ENCODE measurements at regions not wholly inside any gene's neighbourhood (a gene's known extent, or its start where the extent isn't known, plus 50 kb on each side); places are given as distances from the start of the nearest gene placed in this dataset.

DNA sequence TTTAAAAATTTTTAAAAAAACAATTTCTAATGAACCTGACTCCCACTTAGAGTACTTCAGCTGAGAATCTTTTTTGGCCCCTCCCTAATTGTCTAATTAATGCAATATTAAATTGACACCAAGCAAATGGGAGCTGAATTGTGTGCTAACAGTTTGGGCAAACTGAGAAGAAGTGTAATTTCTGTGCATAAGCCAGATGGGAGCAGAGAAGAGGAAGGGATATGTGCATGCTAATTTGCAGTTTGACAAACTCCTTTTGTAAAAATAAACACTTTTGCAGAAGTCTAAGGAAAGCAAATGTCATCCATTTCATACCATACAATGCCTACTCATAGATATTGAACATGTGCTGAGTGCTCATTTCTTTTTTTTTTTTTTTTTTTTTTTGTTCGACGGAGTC, 332.0 kb downstream of the CYRIA start:
- Mint-ChIP-seq H3K9me3 (peaks cover 4% of the 10 kb centered on the region), H3K27ac (no peak overlapping the region), H3K36me3 (ENCODE audit: low read depth) (no peaks in the 10 kb centered on the region), H3K27me3 (no peaks in the 10 kb centered on the region), H3K4me1 (ENCODE audit: low read depth) (no peaks in the 10 kb centered on the region), H3K4me3 (no peak overlapping the region)
- TF ChIP-seq, protein P1, sequence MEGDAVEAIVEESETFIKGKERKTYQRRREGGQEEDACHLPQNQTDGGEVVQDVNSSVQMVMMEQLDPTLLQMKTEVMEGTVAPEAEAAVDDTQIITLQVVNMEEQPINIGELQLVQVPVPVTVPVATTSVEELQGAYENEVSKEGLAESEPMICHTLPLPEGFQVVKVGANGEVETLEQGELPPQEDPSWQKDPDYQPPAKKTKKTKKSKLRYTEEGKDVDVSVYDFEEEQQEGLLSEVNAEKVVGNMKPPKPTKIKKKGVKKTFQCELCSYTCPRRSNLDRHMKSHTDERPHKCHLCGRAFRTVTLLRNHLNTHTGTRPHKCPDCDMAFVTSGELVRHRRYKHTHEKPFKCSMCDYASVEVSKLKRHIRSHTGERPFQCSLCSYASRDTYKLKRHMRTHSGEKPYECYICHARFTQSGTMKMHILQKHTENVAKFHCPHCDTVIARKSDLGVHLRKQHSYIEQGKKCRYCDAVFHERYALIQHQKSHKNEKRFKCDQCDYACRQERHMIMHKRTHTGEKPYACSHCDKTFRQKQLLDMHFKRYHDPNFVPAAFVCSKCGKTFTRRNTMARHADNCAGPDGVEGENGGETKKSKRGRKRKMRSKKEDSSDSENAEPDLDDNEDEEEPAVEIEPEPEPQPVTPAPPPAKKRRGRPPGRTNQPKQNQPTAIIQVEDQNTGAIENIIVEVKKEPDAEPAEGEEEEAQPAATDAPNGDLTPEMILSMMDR (IDR thresholded peaks at IDR 0.05) = no peak
- H3K27me3 ChIP-seq (ENCODE audit: control insufficient read depth in 1 of 2, insufficient read depth in 2 of 2, low read length in 2 of 2) = no peaks in the 10 kb centered on the region
- no peak overlapping the region for H3K27ac ChIP-seq (ENCODE audit: low read depth in 1 of 2, low read length in 2 of 2)
- DNase-seq = no peak
- H3K4me1 ChIP-seq (ENCODE audit: insufficient read depth, low read length) = no peaks in the 10 kb centered on the region
- H3K4me3 ChIP-seq (ENCODE audit: low read length) = no peak overlapping the region
- POLR2A ChIA-PET = no interaction called here
- ATAC-seq (ENCODE audit: poor library complexity) = no peak
- intact Hi-C loops (cut with DNase I, micrococcal nuclease) = no loop called here
- peaks cover 0 to 7% of the 10 kb centered on the region in 2 experiments for H3K9me3 ChIP-seq (ENCODE audit: control insufficient read depth in 1 of 2, insufficient read depth in 1 of 2, low read length in 2 of 2)
- no peaks in the 10 kb centered on the region for H3K36me3 ChIP-seq (ENCODE audit: insufficient read depth, low read length)
- CTCF ChIA-PET = no interaction called here

DNA sequence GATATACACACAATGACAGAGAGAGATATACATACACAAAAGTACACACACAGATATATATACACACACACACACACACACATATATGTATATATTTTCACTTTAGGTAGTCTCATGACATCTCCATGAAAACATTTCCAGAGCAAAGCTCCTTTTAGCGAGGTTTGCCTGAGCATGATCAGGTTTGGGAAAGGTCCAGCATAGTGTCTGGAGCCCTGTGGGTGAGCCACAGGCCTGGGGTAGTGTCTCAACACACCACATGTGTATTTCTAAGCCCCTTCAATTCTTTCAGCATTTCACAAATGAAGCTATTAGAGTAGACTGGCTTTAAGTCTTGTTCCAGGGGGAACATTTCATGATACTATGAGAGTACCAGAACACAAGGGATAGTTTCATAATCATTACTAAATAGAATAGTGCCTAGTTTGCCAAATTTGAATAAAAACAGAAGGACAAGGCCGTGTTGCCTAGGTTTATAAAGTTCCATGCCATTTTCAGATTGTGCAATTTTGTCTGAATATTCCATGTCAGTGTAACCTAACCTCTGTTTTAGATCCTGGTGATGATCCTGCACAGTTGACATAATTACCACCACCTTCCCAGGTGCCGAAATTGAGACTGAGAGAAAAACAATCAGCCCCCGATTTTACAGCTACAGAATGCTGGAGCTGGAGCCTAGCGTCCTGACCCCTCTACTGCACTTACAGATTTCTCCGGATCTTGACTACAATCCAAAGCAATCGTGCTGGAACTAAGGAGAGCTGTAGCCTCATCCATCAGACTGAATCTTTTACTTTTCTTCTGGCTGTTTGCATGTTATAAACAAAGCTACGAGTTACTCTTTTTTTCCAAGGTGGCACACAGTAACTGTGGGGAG, 332.7 kb downstream of the CYRIA start:
- Mint-ChIP-seq H3K27me3 (no peaks in the 10 kb centered on the region), H3K36me3 (ENCODE audit: low read depth) (no peaks in the 10 kb centered on the region), H3K4me1 (ENCODE audit: low read depth) (no peaks in the 10 kb centered on the region), H3K27ac (no peak overlapping the region), H3K4me3 (no peak overlapping the region), H3K9me3 (no peaks in the 10 kb centered on the region)
- CTCF ChIA-PET = no interaction called here
- POLR2A ChIA-PET = no interaction called here
- intact Hi-C loops (cut with DNase I, micrococcal nuclease) = no loop called here
- Histone ChIP-seq H3K36me3 (ENCODE audit: insufficient read depth, low read length) (no peaks in the 10 kb centered on the region), H3K4me1 (ENCODE audit: insufficient read depth, low read length) (no peaks in the 10 kb centered on the region), H3K4me3 (ENCODE audit: low read length) (no peak overlapping the region), H3K9me3 (ENCODE audit: control insufficient read depth in 1 of 2, insufficient read depth in 1 of 2, low read length in 2 of 2) (peaks cover 0 to 2% of the 10 kb centered on the region in 2 experiments), H3K27me3 (ENCODE audit: control insufficient read depth in 1 of 2, insufficient read depth in 2 of 2, low read length in 2 of 2) (no peaks in the 10 kb centered on the region), H3K27ac (ENCODE audit: low read depth in 1 of 2, low read length in 2 of 2) (no peak overlapping the region)
- DNase-seq (no peak), ATAC-seq (ENCODE audit: poor library complexity) (no peak)
- TF ChIP-seq, protein P1 (IDR thresholded peaks at IDR 0.05) = no peak

DNA sequence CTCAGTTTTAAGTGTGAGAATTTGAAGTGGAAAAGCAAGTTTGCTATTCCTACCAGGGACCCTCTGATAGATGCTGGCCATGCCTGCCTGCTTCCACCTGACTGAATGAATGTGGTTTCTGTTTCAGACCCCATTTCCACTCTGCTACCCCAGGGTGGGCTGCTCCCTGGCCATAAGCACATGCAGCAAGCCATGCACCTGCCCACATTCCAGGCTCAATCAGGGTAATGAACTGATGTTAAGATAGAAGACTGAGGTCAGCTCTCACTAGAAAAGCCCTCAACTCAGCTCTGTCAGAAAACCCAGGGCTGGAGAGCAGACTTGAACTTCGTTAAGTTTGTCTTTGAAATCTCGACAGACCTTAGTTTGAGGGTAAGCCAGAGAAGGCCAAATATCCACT, 333.9 kb downstream of the CYRIA start:
- Mint-ChIP-seq H3K36me3 (ENCODE audit: low read depth) (no peaks in the 10 kb centered on the region), H3K27me3 (no peaks in the 10 kb centered on the region), H3K9me3 (no peaks in the 10 kb centered on the region), H3K4me1 (ENCODE audit: low read depth) (no peaks in the 10 kb centered on the region), H3K27ac (no peak overlapping the region), H3K4me3 (no peak overlapping the region)
- no peaks in the 10 kb centered on the region for H3K4me1 ChIP-seq (ENCODE audit: insufficient read depth, low read length)
- ChIA-PET CTCF (no interaction called here), POLR2A (no interaction called here)
- H3K27me3 ChIP-seq (ENCODE audit: control insufficient read depth in 1 of 2, insufficient read depth in 2 of 2, low read length in 2 of 2) = no peaks in the 10 kb centered on the region
- H3K4me3 ChIP-seq (ENCODE audit: low read length) = no peak overlapping the region
- no peak for ATAC-seq (ENCODE audit: poor library complexity)
- H3K27ac ChIP-seq (ENCODE audit: low read depth in 1 of 2, low read length in 2 of 2) = no peak overlapping the region
- intact Hi-C loops (cut with DNase I, micrococcal nuclease) = no loop called here
- no peaks in the 10 kb centered on the region for H3K9me3 ChIP-seq (ENCODE audit: control insufficient read depth in 1 of 2, insufficient read depth in 1 of 2, low read length in 2 of 2)
- DNase-seq = no peak
- no peaks in the 10 kb centered on the region for H3K36me3 ChIP-seq (ENCODE audit: insufficient read depth, low read length)
- TF ChIP-seq, protein P1 (IDR thresholded peaks at IDR 0.05) = no peak
